HCT116 (cell line): ENCODE measurements at regions not wholly inside any gene's neighbourhood (a gene's known extent, or its start where the extent isn't known, plus 50 kb on each side); places are given as distances from the start of the nearest gene placed in this dataset.

ENCODE experiments used
- ATAC-seq: fragments of 200-7000 bp; cut with Tn5 transposase; 2 replicates; pipeline ENCODE4 v1.9.1; 2020; ENCODE audit warnings: mild to moderate bottlenecking, moderate library complexity
- BruUV-seq: library from RNA; stranded (reverse); fragments of 400-500 nt; replicated peaks from 2 replicates; lab custom pipeline; 2021; lab: Mats Ljungman, UMichigan
- CTCF ChIA-PET: fragments of 300-600 bp; sonication (Branson Sonifier 250); formaldehyde crosslinking; loops from one replicate; lab custom pipeline; 2021; ENCODE audit warnings: antibody characterized with exemption; lab: Charles Lee
- POLR2A ChIA-PET: fragments of 300-600, 350-600 bp; sonication (Branson Sonifier 250); formaldehyde crosslinking; loops from one replicate; lab custom pipeline; 2021; ENCODE audit warnings: antibody characterized with exemption; lab: Charles Lee
- RAD21 ChIA-PET, 2 experiments: fragments of 300-600 bp; sonication (Branson Sonifier 250); formaldehyde crosslinking; loops; one replicate each; lab custom pipeline; 2023; ENCODE audit warnings: low total read pairs in 2 of 2; ENCODE audit not compliant: uncharacterized antibody in 2 of 2, unreplicated experiment in 2 of 2, low non-redundant PET in 1 of 2; lab: Charles Lee
- DNase-seq: peaks from one replicate; pipeline ENCODE4 v3.0.0-alpha.2; 2010; ENCODE audit warnings: low read depth, low spot score
- H2AFZ ChIP-seq: fragments of 200-600 bp; shearing (Covaris generic), sonication (generic); 2 replicates; pipeline ENCODE4 v1.6.1; 2017; ENCODE audit warnings: low read depth, mixed run types, mixed read lengths, antibody characterized with exemption, low read length; ENCODE audit not compliant: poor library complexity, severe bottlenecking
- H3K27ac ChIP-seq: 2 replicates; pipeline ENCODE4 v1.5.1; 2012; ENCODE audit warnings: low read depth, low read length
- H3K27me3 ChIP-seq: fragments of 200-600 bp; sonication (generic); 2 replicates; pipeline ENCODE4 v1.6.1; 2016; ENCODE audit warnings: mixed run types, low read length, mixed read lengths; ENCODE audit not compliant: insufficient read depth
- H3K36me3 ChIP-seq, 2 experiments: fragments of 200-500 bp in 1 of 2; fragments of 200-600 bp in 1 of 2; sonication (Bioruptor generic) in 1 of 2; sonication (generic) in 1 of 2; 2 replicates each; pipeline versions ENCODE4 v1.5.1 to v1.6.1; 2014 to 2016; ENCODE audit warnings: low read length in 2 of 2, inconsistent platforms in 1 of 2, mixed read lengths in 1 of 2, mixed run types in 1 of 2; ENCODE audit not compliant: insufficient read depth in 2 of 2, control insufficient read depth in 1 of 2
- H3K4me1 ChIP-seq, 2 experiments: fragments of 200-600 bp in 1 of 2; sonication (generic) in 1 of 2; 2 replicates each; pipeline versions ENCODE4 v1.5.1 to v1.6.1; 2012 to 2017; ENCODE audit warnings: low read length in 2 of 2, inconsistent platforms in 1 of 2, mild to moderate bottlenecking in 1 of 2, mixed read lengths in 1 of 2, mixed run types in 1 of 2, moderate library complexity in 1 of 2; ENCODE audit not compliant: insufficient read depth in 2 of 2, control insufficient read depth in 1 of 2
- H3K4me2 ChIP-seq: fragments of 200-600 bp; sonication (generic); 2 replicates; pipeline ENCODE4 v1.6.1; 2017; ENCODE audit warnings: mixed run types, low read length, mixed read lengths
- H3K4me3 ChIP-seq, 2 experiments: fragments of 200-600 bp in 1 of 2; sonication (generic) in 1 of 2; replicated peaks in 1 of 2; 2 replicates each; pipeline ENCODE4 v1.5.1; 2011 to 2016; ENCODE audit warnings: low read length in 2 of 2, control low read depth in 1 of 2, low read depth in 1 of 2, mild to moderate bottlenecking in 1 of 2, mixed read lengths in 1 of 2, mixed run types in 1 of 2
- H3K79me2 ChIP-seq: fragments of 200-600 bp; sonication (generic); 2 replicates; pipeline ENCODE4 v1.6.1; 2017; ENCODE audit warnings: mild to moderate bottlenecking, mixed run types, low read length, moderate library complexity, mixed read lengths; ENCODE audit not compliant: insufficient read depth
- H3K9ac ChIP-seq: fragments of 200-600 bp; sonication (generic); 2 replicates; pipeline ENCODE4 v1.6.1; 2016; ENCODE audit warnings: low read length, mixed read lengths
- H3K9me2 ChIP-seq: fragments of 200-600 bp; sonication (generic), shearing (Covaris generic); 2 replicates; pipeline ENCODE4 v1.6.1; 2017; ENCODE audit warnings: mixed run types, mild to moderate bottlenecking, moderate library complexity; ENCODE audit not compliant: insufficient read depth
- H3K9me3 ChIP-seq, 2 experiments: fragments of 200-500 bp in 1 of 2; fragments of 200-600 bp in 1 of 2; sonication (Bioruptor generic) in 1 of 2; sonication (generic) in 1 of 2; 2 replicates each; pipeline ENCODE4 v1.6.1; 2014 to 2017; ENCODE audit warnings: low read length in 2 of 2, mixed read lengths in 2 of 2, inconsistent platforms in 1 of 2, low read depth in 1 of 2, mild to moderate bottlenecking in 1 of 2, mixed run types in 1 of 2, moderate library complexity in 1 of 2; ENCODE audit not compliant: control insufficient read depth in 1 of 2, insufficient read depth in 1 of 2
- H4K20me1 ChIP-seq: fragments of 200-600 bp; sonication (generic), shearing (Covaris generic); 2 replicates; pipeline ENCODE4 v1.6.1; 2017; ENCODE audit warnings: mixed run types, mild to moderate bottlenecking, moderate library complexity; ENCODE audit not compliant: insufficient read depth
- CBX3 ChIP-seq: IDR thresholded peaks from 2 replicates; pipeline ENCODE4 v1.6.1; 2012; ENCODE audit warnings: low read depth
- EGR1 ChIP-seq: IDR thresholded peaks from 2 replicates; pipeline ENCODE4 v1.6.1; 2012; ENCODE audit warnings: low read depth
- ELF1 ChIP-seq: IDR thresholded peaks from 2 replicates; pipeline ENCODE4 v1.6.1; 2012; ENCODE audit warnings: low read depth, borderline replicate concordance
- FOSL1 ChIP-seq: IDR thresholded peaks from 2 replicates; pipeline ENCODE4 v1.6.1; 2012; ENCODE audit warnings: low read depth
- POLR2AphosphoS5 ChIP-seq: IDR thresholded peaks from 2 replicates; pipeline ENCODE4 v1.6.1; 2011; ENCODE audit warnings: mild to moderate bottlenecking, low read depth, low read length, moderate library complexity
- RAD21 ChIP-seq: IDR thresholded peaks from 2 replicates; pipeline ENCODE4 v1.6.1; 2012; ENCODE audit warnings: low read depth, mild to moderate bottlenecking
- SIN3A ChIP-seq: IDR thresholded peaks from 2 replicates; pipeline ENCODE4 v1.6.1; 2012; ENCODE audit warnings: low read depth
- SRF ChIP-seq: IDR thresholded peaks from 2 replicates; pipeline ENCODE4 v1.6.1; 2012; ENCODE audit warnings: low read depth
- ZNF274 ChIP-seq: fragments of 200-500 bp; sonication (Bioruptor generic); IDR thresholded peaks from 2 replicates; pipeline ENCODE4 v1.6.1; 2014; ENCODE audit warnings: mild to moderate bottlenecking, low read depth, low read length, inconsistent platforms
- intact Hi-C: fragments of 100-400 bp; cut with micrococcal nuclease; formaldehyde crosslinking; loops from 2 replicates; pipeline ENCODE4 v1.10.0; 2022
- TF ChIP-seq, protein P1 (sequence below): IDR thresholded peaks from 2 replicates; pipeline ENCODE4 v1.6.1; 2012
- TF ChIP-seq, protein P2 (sequence below): IDR thresholded peaks from 2 replicates; pipeline ENCODE4 v1.6.1; 2012
- TF ChIP-seq, protein P3 (sequence below): IDR thresholded peaks from 2 replicates; pipeline ENCODE4 v1.6.1; 2012; ENCODE audit warnings: low read depth
- TF ChIP-seq, protein P4 (sequence below): IDR thresholded peaks from 2 replicates; pipeline ENCODE4 v1.6.1; 2011; ENCODE audit warnings: mild to moderate bottlenecking, low read length, moderate library complexity; ENCODE audit not compliant: insufficient replicate concordance; ENCODE audit errors: extremely low read depth
- TF ChIP-seq, protein P5 (sequence below), 3 experiments: fragments of 200-600 bp in 1 of 3; sonication (generic) in 1 of 3; IDR thresholded peaks in 2 of 3; conservative IDR thresholded peaks in 1 of 3; 2 replicates each; pipeline ENCODE4 v1.5.1; 2012 to 2017; ENCODE audit warnings: low read depth in 2 of 3, low read length in 2 of 3, antibody characterized with exemption in 1 of 3, borderline replicate concordance in 1 of 3, control low read depth in 1 of 3, mild to moderate bottlenecking in 1 of 3, mixed read lengths in 1 of 3, mixed run types in 1 of 3, moderate library complexity in 1 of 3; ENCODE audit not compliant: insufficient read depth in 1 of 3

DNA sequence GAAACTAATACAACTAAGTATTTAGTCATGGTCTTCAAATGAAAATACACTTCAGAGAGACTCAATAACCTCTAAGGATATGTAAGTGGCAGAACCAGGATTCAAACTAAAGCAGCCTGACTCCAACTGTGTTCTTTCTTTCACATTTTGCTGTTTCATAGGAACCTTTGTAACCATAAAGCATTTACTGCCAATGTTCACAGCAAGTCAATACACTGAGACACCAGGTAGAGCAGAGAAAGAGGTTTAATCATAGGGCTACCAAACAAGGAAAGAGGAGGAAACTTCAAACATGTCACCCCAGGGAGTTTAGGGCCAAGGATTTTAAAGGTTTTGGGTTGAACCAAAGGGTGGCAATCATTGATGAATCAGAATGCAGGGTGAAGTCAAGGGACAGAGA is 263.1 kb upstream of the PTGER4 start:
- H3K9me3 ChIP-seq: no peaks in the 10 kb centered on the region
- BruUV-seq: no TSS peak
- TF ChIP-seq CBX3 (no peak), POLR2AphosphoS5 (no peak), SRF (no peak), EGR1 (no peak), RAD21 (no peak), ZNF274 (no peak), FOSL1 (no peak), SIN3A (no peak), ELF1 (no peak)
- TF ChIP-seq, protein P1, sequence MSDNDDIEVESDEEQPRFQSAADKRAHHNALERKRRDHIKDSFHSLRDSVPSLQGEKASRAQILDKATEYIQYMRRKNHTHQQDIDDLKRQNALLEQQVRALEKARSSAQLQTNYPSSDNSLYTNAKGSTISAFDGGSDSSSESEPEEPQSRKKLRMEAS: no peak
- TF ChIP-seq, protein P2, sequence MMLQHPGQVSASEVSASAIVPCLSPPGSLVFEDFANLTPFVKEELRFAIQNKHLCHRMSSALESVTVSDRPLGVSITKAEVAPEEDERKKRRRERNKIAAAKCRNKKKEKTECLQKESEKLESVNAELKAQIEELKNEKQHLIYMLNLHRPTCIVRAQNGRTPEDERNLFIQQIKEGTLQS: no peak
- TF ChIP-seq, protein P3, sequence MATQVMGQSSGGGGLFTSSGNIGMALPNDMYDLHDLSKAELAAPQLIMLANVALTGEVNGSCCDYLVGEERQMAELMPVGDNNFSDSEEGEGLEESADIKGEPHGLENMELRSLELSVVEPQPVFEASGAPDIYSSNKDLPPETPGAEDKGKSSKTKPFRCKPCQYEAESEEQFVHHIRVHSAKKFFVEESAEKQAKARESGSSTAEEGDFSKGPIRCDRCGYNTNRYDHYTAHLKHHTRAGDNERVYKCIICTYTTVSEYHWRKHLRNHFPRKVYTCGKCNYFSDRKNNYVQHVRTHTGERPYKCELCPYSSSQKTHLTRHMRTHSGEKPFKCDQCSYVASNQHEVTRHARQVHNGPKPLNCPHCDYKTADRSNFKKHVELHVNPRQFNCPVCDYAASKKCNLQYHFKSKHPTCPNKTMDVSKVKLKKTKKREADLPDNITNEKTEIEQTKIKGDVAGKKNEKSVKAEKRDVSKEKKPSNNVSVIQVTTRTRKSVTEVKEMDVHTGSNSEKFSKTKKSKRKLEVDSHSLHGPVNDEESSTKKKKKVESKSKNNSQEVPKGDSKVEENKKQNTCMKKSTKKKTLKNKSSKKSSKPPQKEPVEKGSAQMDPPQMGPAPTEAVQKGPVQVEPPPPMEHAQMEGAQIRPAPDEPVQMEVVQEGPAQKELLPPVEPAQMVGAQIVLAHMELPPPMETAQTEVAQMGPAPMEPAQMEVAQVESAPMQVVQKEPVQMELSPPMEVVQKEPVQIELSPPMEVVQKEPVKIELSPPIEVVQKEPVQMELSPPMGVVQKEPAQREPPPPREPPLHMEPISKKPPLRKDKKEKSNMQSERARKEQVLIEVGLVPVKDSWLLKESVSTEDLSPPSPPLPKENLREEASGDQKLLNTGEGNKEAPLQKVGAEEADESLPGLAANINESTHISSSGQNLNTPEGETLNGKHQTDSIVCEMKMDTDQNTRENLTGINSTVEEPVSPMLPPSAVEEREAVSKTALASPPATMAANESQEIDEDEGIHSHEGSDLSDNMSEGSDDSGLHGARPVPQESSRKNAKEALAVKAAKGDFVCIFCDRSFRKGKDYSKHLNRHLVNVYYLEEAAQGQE: no peak
- TF ChIP-seq, protein P4, sequence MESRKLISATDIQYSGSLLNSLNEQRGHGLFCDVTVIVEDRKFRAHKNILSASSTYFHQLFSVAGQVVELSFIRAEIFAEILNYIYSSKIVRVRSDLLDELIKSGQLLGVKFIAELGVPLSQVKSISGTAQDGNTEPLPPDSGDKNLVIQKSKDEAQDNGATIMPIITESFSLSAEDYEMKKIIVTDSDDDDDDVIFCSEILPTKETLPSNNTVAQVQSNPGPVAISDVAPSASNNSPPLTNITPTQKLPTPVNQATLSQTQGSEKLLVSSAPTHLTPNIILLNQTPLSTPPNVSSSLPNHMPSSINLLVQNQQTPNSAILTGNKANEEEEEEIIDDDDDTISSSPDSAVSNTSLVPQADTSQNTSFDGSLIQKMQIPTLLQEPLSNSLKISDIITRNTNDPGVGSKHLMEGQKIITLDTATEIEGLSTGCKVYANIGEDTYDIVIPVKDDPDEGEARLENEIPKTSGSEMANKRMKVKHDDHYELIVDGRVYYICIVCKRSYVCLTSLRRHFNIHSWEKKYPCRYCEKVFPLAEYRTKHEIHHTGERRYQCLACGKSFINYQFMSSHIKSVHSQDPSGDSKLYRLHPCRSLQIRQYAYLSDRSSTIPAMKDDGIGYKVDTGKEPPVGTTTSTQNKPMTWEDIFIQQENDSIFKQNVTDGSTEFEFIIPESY: no peak
- TF ChIP-seq, protein P5, sequence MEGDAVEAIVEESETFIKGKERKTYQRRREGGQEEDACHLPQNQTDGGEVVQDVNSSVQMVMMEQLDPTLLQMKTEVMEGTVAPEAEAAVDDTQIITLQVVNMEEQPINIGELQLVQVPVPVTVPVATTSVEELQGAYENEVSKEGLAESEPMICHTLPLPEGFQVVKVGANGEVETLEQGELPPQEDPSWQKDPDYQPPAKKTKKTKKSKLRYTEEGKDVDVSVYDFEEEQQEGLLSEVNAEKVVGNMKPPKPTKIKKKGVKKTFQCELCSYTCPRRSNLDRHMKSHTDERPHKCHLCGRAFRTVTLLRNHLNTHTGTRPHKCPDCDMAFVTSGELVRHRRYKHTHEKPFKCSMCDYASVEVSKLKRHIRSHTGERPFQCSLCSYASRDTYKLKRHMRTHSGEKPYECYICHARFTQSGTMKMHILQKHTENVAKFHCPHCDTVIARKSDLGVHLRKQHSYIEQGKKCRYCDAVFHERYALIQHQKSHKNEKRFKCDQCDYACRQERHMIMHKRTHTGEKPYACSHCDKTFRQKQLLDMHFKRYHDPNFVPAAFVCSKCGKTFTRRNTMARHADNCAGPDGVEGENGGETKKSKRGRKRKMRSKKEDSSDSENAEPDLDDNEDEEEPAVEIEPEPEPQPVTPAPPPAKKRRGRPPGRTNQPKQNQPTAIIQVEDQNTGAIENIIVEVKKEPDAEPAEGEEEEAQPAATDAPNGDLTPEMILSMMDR (IDR thresholded peaks at IDR 0.05 in 2 of 3, conservative IDR thresholded peaks at IDR 0.05 in 1 of 3; ENCODE audit: borderline replicate concordance in 1 of 3, insufficient read depth in 1 of 3, low read depth in 2 of 3, low read length in 2 of 3): no peak
- H3K79me2 ChIP-seq: no peaks in the 10 kb centered on the region
- CTCF ChIA-PET: no interaction called here
- no peak overlapping the region for H3K27ac ChIP-seq
- no peaks in the 10 kb centered on the region for H3K4me1 ChIP-seq
- H3K9ac ChIP-seq: no peak overlapping the region
- intact Hi-C loops: no loop called here
- POLR2A ChIA-PET: no interaction called here
- no peaks in the 10 kb centered on the region for H4K20me1 ChIP-seq
- no peak for DNase-seq
- no peak overlapping the region for H2AFZ ChIP-seq
- H3K36me3 ChIP-seq: no peaks in the 10 kb centered on the region
- no peak overlapping the region for H3K4me2 ChIP-seq
- H3K4me3 ChIP-seq: no peak overlapping the region
- RAD21 ChIA-PET: no interaction called here
- H3K27me3 ChIP-seq: no peaks in the 10 kb centered on the region
- ATAC-seq: no peak
- no peaks in the 10 kb centered on the region for H3K9me2 ChIP-seq
